Neural cell (in vitro differentiated cells): ENCODE measurements at regions not wholly inside any gene's neighbourhood (a gene's known extent, or its start where the extent isn't known, plus 50 kb on each side); places are given as distances from the start of the nearest gene placed in this dataset.

Experiments used
- H2AFZ ChIP-seq: fragments of 200-600, 300-800 bp; sonication (generic), shearing (Covaris generic); 2 replicates; pipeline ENCODE4 v1.6.0; 2014; ENCODE audit warnings: low read depth, mild to moderate bottlenecking, antibody characterized with exemption, low read length, moderate library complexity
- H3F3A ChIP-seq: fragments of 200-600 bp; shearing (Covaris generic); 2 replicates; pipeline ENCODE4 v1.6.1; 2016; ENCODE audit warnings: mild to moderate bottlenecking, moderate library complexity, mixed read lengths, antibody characterized with exemption, low read length; ENCODE audit not compliant: insufficient read depth, poor library complexity, severe bottlenecking
- H3K27ac ChIP-seq: fragments of 200-600, 300-800 bp; sonication (generic), shearing (Covaris generic); 2 replicates; pipeline ENCODE4 v1.5.1; 2014; ENCODE audit warnings: mild to moderate bottlenecking, low read length, moderate library complexity
- H3K27me3 ChIP-seq: fragments of 300-800, 200-600 bp; sonication (generic), shearing (Covaris generic); 2 replicates; pipeline ENCODE4 v1.6.0; 2014; ENCODE audit warnings: mild to moderate bottlenecking, low read depth, low read length, moderate library complexity; ENCODE audit not compliant: insufficient read depth
- H3K36me3 ChIP-seq: fragments of 300-800, 200-600 bp; sonication (generic), shearing (Covaris generic); 2 replicates; pipeline ENCODE4 v1.5.1; 2014; ENCODE audit warnings: mild to moderate bottlenecking, antibody characterized with exemption, low read length, moderate library complexity; ENCODE audit not compliant: insufficient read depth
- H3K4me2 ChIP-seq: fragments of 300-800, 200-600 bp; sonication (generic), shearing (Covaris generic); 2 replicates; pipeline ENCODE4 v1.6.0; 2014; ENCODE audit warnings: mild to moderate bottlenecking, low read length
- H3K4me3 ChIP-seq: fragments of 300-800, 200-600 bp; sonication (generic), shearing (Covaris generic); 2 replicates; pipeline ENCODE4 v1.5.1; 2014; ENCODE audit warnings: mild to moderate bottlenecking, low read length, moderate library complexity
- H3K79me2 ChIP-seq: fragments of 200-600 bp; shearing (Covaris generic); replicated peaks from 2 replicates; pipeline ENCODE4 v1.6.0; 2014; ENCODE audit warnings: mild to moderate bottlenecking, low read length, moderate library complexity; ENCODE audit not compliant: insufficient read depth
- H3K9ac ChIP-seq: fragments of 300-800, 200-600 bp; sonication (generic), shearing (Covaris generic); 2 replicates; pipeline ENCODE4 v1.6.1; 2016; ENCODE audit warnings: mild to moderate bottlenecking, low read length, mixed read lengths
- H3K9me2 ChIP-seq: fragments of 200-600 bp; shearing (Covaris generic); 2 replicates; pipeline ENCODE4 v1.6.1; 2016; ENCODE audit warnings: mild to moderate bottlenecking, low read length, mixed read lengths; ENCODE audit not compliant: insufficient read depth
- H3K9me3 ChIP-seq: fragments of 200-600, 300-800 bp; sonication (generic), shearing (Covaris generic); 2 replicates; pipeline ENCODE4 v1.6.1; 2016; ENCODE audit warnings: mild to moderate bottlenecking, mixed run types, low read length, moderate library complexity, mixed read lengths
- H4K20me1 ChIP-seq: fragments of 200-600 bp; shearing (Covaris generic); 2 replicates; pipeline ENCODE4 v1.6.1; 2016; ENCODE audit warnings: mild to moderate bottlenecking, mixed run types; ENCODE audit not compliant: insufficient read depth
- CTCF ChIP-seq: fragments of 450-650 bp; IDR thresholded peaks from 2 replicates; pipeline ENCODE4 v1.5.1; 2014; ENCODE audit warnings: antibody characterized with exemption, mild to moderate bottlenecking, moderate library complexity; ENCODE audit not compliant: poor library complexity, severe bottlenecking
- EP300 ChIP-seq: fragments of 450-650 bp; conservative IDR thresholded peaks from 2 replicates; pipeline ENCODE4 v1.6.1; 2014; ENCODE audit warnings: antibody characterized with exemption, mild to moderate bottlenecking, moderate library complexity; ENCODE audit not compliant: poor library complexity, severe bottlenecking
- EZH2 ChIP-seq: fragments of 200-600, 300-800 bp; shearing (Covaris generic), sonication (generic); IDR thresholded peaks from 2 replicates; pipeline ENCODE4 v1.6.1; 2014; ENCODE audit warnings: antibody characterized with exemption, low read length, borderline replicate concordance, mild to moderate bottlenecking; ENCODE audit not compliant: insufficient read depth, poor library complexity, severe bottlenecking
- MXI1 ChIP-seq: fragments of 450-650 bp; conservative IDR thresholded peaks from 2 replicates; pipeline ENCODE4 v1.6.1; 2014; ENCODE audit warnings: antibody characterized with exemption, mild to moderate bottlenecking; ENCODE audit not compliant: poor library complexity, severe bottlenecking
- RAD21 ChIP-seq: fragments of 450-650 bp; conservative IDR thresholded peaks from 2 replicates; pipeline ENCODE4 v1.6.1; 2014; ENCODE audit warnings: antibody characterized with exemption, mild to moderate bottlenecking, moderate library complexity
- REST ChIP-seq: IDR thresholded peaks from 2 replicates; pipeline ENCODE4 v1.6.1; 2012; ENCODE audit warnings: borderline replicate concordance
- SMC3 ChIP-seq: fragments of 450-650 bp; conservative IDR thresholded peaks from 2 replicates; pipeline ENCODE4 v1.6.1; 2014; ENCODE audit warnings: antibody characterized with exemption, mild to moderate bottlenecking, moderate library complexity; ENCODE audit not compliant: poor library complexity
- TAF1 ChIP-seq: IDR thresholded peaks from 2 replicates; pipeline ENCODE4 v1.6.1; 2012; ENCODE audit warnings: low read depth

GRCh38 chr2:94966689-94967088 is 58.8 kb upstream of the MAL start:
- H2AFZ ChIP-seq, result no peak overlapping the region
- no peaks in the 10 kb centered on the region for H3K79me2 ChIP-seq
- no peaks in the 10 kb centered on the region for H4K20me1 ChIP-seq
- H3K9me2 ChIP-seq, result no peaks in the 10 kb centered on the region
- H3K9ac ChIP-seq, result no peak overlapping the region
- no peaks in the 10 kb centered on the region for H3K36me3 ChIP-seq
- H3F3A ChIP-seq, result no peaks in the 10 kb centered on the region
- H3K27me3 ChIP-seq, result no peaks in the 10 kb centered on the region
- no peaks in the 10 kb centered on the region for H3K9me3 ChIP-seq
- H3K4me3 ChIP-seq, result no peak overlapping the region
- no peak overlapping the region for H3K4me2 ChIP-seq
- no peak for TF ChIP-seq EP300
- H3K27ac ChIP-seq, result no peak overlapping the region

GRCh38 chr2:94970353-94970752 is 55.2 kb upstream of the MAL start:
- Histone ChIP-seq H3K9me2 (no peaks in the 10 kb centered on the region), H3K4me3 (no peak overlapping the region), H3K27ac (no peak overlapping the region), H3K27me3 (no peaks in the 10 kb centered on the region), H3K9ac (no peak overlapping the region), H4K20me1 (no peaks in the 10 kb centered on the region), H3K4me2 (no peak overlapping the region), H3K9me3 (no peaks in the 10 kb centered on the region), H2AFZ (no peak overlapping the region), H3K79me2 (no peaks in the 10 kb centered on the region), H3F3A (no peaks in the 10 kb centered on the region), H3K36me3 (no peaks in the 10 kb centered on the region)
- TF ChIP-seq REST (no peak), MXI1 (no peak), TAF1 (no peak), SMC3 (no peak), EZH2 (no peak), RAD21 (no peak), CTCF (no peak)
